HTR-8/SVneo (cell line): ENCODE measurements at regions not wholly inside any gene's neighbourhood (a gene's known extent, or its start where the extent isn't known, plus 50 kb on each side); places are given as distances from the start of the nearest gene placed in this dataset.
"Not testable (repeated sequence)": the region's sequence is repeated elsewhere in the genome, so short reads cannot be mapped to it uniquely, and the experiment has no call there.

ENCODE experiments used
- DNase-seq: peaks from one replicate; pipeline ENCODE4 v3.0.0; 2011; ENCODE audit warnings: low spot score, mixed read lengths; ENCODE audit not compliant: insufficient read length
- FAIRE-seq: peaks from 2 replicates; lab custom pipeline; 2011; peaks lifted over from hg19 to GRCh38; lab: Jason Lieb, UNC

GRCh38 chrX:82528525-82528924 is 979.6 kb upstream of the POU3F4 start:
- no peak for FAIRE-seq
- DNase-seq: no peak

GRCh38 chrX:82534086-82534597 is 973.9 kb upstream of the POU3F4 start:
- FAIRE-seq (no peak), DNase-seq (no peak)

- not testable (repeated sequence) for FAIRE-seq
These were observed 970.9 kb upstream of the POU3F4 start for GRCh38 chrX:82537205-82537604.

GRCh38 chrX:82541822-82542221 is 966.3 kb upstream of the POU3F4 start:
- no peak for DNase-seq
- FAIRE-seq: no peak

More at GRCh38 chrX:82537205-82537604, 970.9 kb upstream of the POU3F4 start:
- DNase-seq: not testable (repeated sequence)

- FAIRE-seq, DNase-seq: not testable (repeated sequence)
These were observed 955.9 kb upstream of the POU3F4 start for GRCh38 chrX:82552201-82552600.

GRCh38 chrX:82556588-82556987 is 951.5 kb upstream of the POU3F4 start:
- FAIRE-seq (no peak), DNase-seq (no peak)

GRCh38 chrX:82585868-82586267 is 922.2 kb upstream of the POU3F4 start:
- FAIRE-seq (no peak), DNase-seq (no peak)

GRCh38 chrX:82589410-82589809 is 918.7 kb upstream of the POU3F4 start:
- DNase-seq (no peak), FAIRE-seq (no peak)

- FAIRE-seq: no peak
These were observed 916.7 kb upstream of the POU3F4 start for GRCh38 chrX:82591421-82591820.

GRCh38 chrX:82626978-82627377 is 881.1 kb upstream of the POU3F4 start:
- DNase-seq (no peak), FAIRE-seq (no peak)

More at GRCh38 chrX:82591421-82591820, 916.7 kb upstream of the POU3F4 start:
- DNase-seq: no peak

- FAIRE-seq (no peak), DNase-seq (no peak)
These were observed 880.5 kb upstream of the POU3F4 start for GRCh38 chrX:82627568-82627967.

GRCh38 chrX:82648062-82648461 is 860.0 kb upstream of the POU3F4 start:
- no peak for FAIRE-seq
- DNase-seq: no peak

GRCh38 chrX:82649645-82650044 is 858.4 kb upstream of the POU3F4 start:
- no peak for FAIRE-seq
- no peak for DNase-seq

GRCh38 chrX:82658492-82658891 is 849.6 kb upstream of the POU3F4 start:
- FAIRE-seq (no peak), DNase-seq (no peak)

- DNase-seq (no peak), FAIRE-seq (no peak)
These were observed 841.7 kb upstream of the POU3F4 start for GRCh38 chrX:82666355-82666754.

GRCh38 chrX:82675104-82675503 is 833.0 kb upstream of the POU3F4 start:
- no peak for FAIRE-seq
- DNase-seq: no peak

- DNase-seq: no peak
These were observed 831.7 kb upstream of the POU3F4 start for GRCh38 chrX:82676386-82676785.

GRCh38 chrX:82677286-82677685 is 830.8 kb upstream of the POU3F4 start:
- DNase-seq (peak; percentile 0), FAIRE-seq (no peak)

More at GRCh38 chrX:82676386-82676785, 831.7 kb upstream of the POU3F4 start:
- no peak for FAIRE-seq

GRCh38 chrX:82692991-82693390 is 815.1 kb upstream of the POU3F4 start:
- DNase-seq: no peak
- no peak for FAIRE-seq

- DNase-seq (no peak), FAIRE-seq (no peak)
These were observed 813.0 kb upstream of the POU3F4 start for GRCh38 chrX:82695066-82695465.

- FAIRE-seq (no peak), DNase-seq (no peak)
These were observed 804.5 kb upstream of the POU3F4 start for GRCh38 chrX:82703551-82703950.

GRCh38 chrX:82711457-82711856 is 796.6 kb upstream of the POU3F4 start:
- DNase-seq: no peak
- FAIRE-seq: no peak

- FAIRE-seq: no peak
- DNase-seq: no peak
These were observed 786.2 kb upstream of the POU3F4 start for GRCh38 chrX:82721891-82722290.
